DOHH2 (cell line): ENCODE measurements at regions not wholly inside any gene's neighbourhood (a gene's known extent, or its start where the extent isn't known, plus 50 kb on each side); places are given as distances from the start of the nearest gene placed in this dataset.

ENCODE experiments used
- H3F3A ChIP-seq: fragments of 200-600 bp; sonication (generic), shearing (Covaris generic); 2 replicates; pipeline ENCODE4 v1.6.0; 2016; ENCODE audit warnings: antibody characterized with exemption, mild to moderate bottlenecking; ENCODE audit not compliant: control insufficient read depth, insufficient read depth
- H3K27ac ChIP-seq: fragments of 200-600 bp; sonication (generic); 2 replicates; pipeline ENCODE4 v1.5.1; 2014; ENCODE audit warnings: low read depth, mild to moderate bottlenecking, low read length, moderate library complexity
- H3K27me3 ChIP-seq: fragments of 200-600 bp; sonication (generic); 2 replicates; pipeline ENCODE4 v1.6.1; 2014; ENCODE audit warnings: mild to moderate bottlenecking, low read length, mixed read lengths; ENCODE audit not compliant: control insufficient read depth
- H3K36me3 ChIP-seq: fragments of 200-600 bp; sonication (generic); 2 replicates; pipeline ENCODE4 v1.6.1; 2014; ENCODE audit warnings: mild to moderate bottlenecking, low read length, moderate library complexity, mixed read lengths; ENCODE audit not compliant: control insufficient read depth
- H3K4me1 ChIP-seq: fragments of 200-600 bp; sonication (generic); 2 replicates; pipeline ENCODE4 v1.6.1; 2014; ENCODE audit warnings: mild to moderate bottlenecking, low read length, mixed read lengths; ENCODE audit not compliant: control insufficient read depth
- H3K4me2 ChIP-seq: fragments of 200-600 bp; sonication (generic); 2 replicates; pipeline ENCODE4 v1.6.0; 2014; ENCODE audit warnings: mild to moderate bottlenecking, low read length, moderate library complexity
- H3K4me3 ChIP-seq: fragments of 200-600 bp; sonication (generic); 2 replicates; pipeline ENCODE4 v1.5.1; 2014; ENCODE audit warnings: mild to moderate bottlenecking, low read length, mixed read lengths
- H3K79me2 ChIP-seq: fragments of 200-600 bp; sonication (generic); 2 replicates; pipeline ENCODE4 v1.6.1; 2014; ENCODE audit warnings: mild to moderate bottlenecking, low read length, mixed read lengths; ENCODE audit not compliant: control insufficient read depth
- H3K9me2 ChIP-seq: fragments of 200-600 bp; sonication (generic); replicated peaks from 2 replicates; pipeline ENCODE4 v1.6.1; 2014; ENCODE audit warnings: mild to moderate bottlenecking, low read length, mixed read lengths; ENCODE audit not compliant: control insufficient read depth
- H3K9me3 ChIP-seq: fragments of 200-600 bp; sonication (generic); 2 replicates; pipeline ENCODE4 v1.6.1; 2014; ENCODE audit warnings: antibody characterized with exemption, low read length, mixed read lengths; ENCODE audit not compliant: control insufficient read depth, insufficient read depth
- H4K20me1 ChIP-seq: fragments of 200-600 bp; sonication (generic); 2 replicates; pipeline ENCODE4 v1.6.0; 2014; ENCODE audit warnings: low read depth, mild to moderate bottlenecking, antibody characterized with exemption, low read length, moderate library complexity; ENCODE audit not compliant: control insufficient read depth, insufficient read depth
- CTCF ChIP-seq: fragments of 200-600 bp; sonication (generic); IDR thresholded peaks from one replicate; pipeline ENCODE4 v1.5.1; 2014; ENCODE audit warnings: antibody characterized with exemption, mild to moderate bottlenecking, low read depth, low read length; ENCODE audit not compliant: poor library complexity, severe bottlenecking
- EZH2phosphoT487 ChIP-seq: fragments of 200-600 bp; sonication (generic); IDR thresholded peaks from 2 replicates; pipeline ENCODE4 v1.6.1; 2017; ENCODE audit warnings: borderline replicate concordance, mild to moderate bottlenecking, antibody characterized with exemption, low read length, moderate library complexity, mixed read lengths

DNA sequence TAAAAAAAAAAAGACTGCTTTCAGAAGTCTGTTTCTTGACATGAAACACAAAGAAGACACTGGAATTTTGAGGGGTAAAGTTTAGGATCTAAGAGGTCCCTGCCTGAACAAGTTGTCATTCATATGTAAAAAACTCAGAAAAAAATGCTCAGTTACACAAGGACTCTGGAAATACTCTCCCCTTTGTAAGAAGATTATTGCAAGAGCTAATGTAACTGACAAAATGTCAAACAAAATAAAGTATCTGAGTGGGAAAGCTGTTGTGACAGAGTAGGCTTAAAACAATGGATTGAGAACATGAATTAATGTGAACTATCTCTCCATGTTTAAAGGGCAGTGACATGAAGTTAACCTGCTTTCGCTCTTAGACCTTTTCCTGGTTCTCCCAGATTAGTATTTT is 416.7 kb upstream of the TYRP1 start:
- no peaks in the 10 kb centered on the region for H3K36me3 ChIP-seq

GRCh38 chr9:12289711-12290110 is 403.5 kb upstream of the TYRP1 start:
- no peaks in the 10 kb centered on the region for H3K9me3 ChIP-seq
- no peak for TF ChIP-seq CTCF
- TF ChIP-seq EZH2phosphoT487: no peak
- no peaks in the 10 kb centered on the region for H3K9me2 ChIP-seq
- H3K27ac ChIP-seq: no peak overlapping the region
- no peak overlapping the region for H3K4me2 ChIP-seq
- no peak overlapping the region for H3K4me3 ChIP-seq
- no peaks in the 10 kb centered on the region for H3K27me3 ChIP-seq
- no peaks in the 10 kb centered on the region for H3K36me3 ChIP-seq
- H4K20me1 ChIP-seq: no peaks in the 10 kb centered on the region
- H3K79me2 ChIP-seq: no peaks in the 10 kb centered on the region
- no peaks in the 10 kb centered on the region for H3F3A ChIP-seq
- H3K4me1 ChIP-seq: no peaks in the 10 kb centered on the region

More for the DNA sequence above, 416.7 kb upstream of the TYRP1 start:
- TF ChIP-seq EZH2phosphoT487: no peak
- no peak for TF ChIP-seq CTCF
- H3K9me3 ChIP-seq: no peaks in the 10 kb centered on the region
- no peaks in the 10 kb centered on the region for H4K20me1 ChIP-seq
- no peak overlapping the region for H3K27ac ChIP-seq
- no peaks in the 10 kb centered on the region for H3K9me2 ChIP-seq
- H3K4me1 ChIP-seq: no peaks in the 10 kb centered on the region
- no peaks in the 10 kb centered on the region for H3F3A ChIP-seq
- H3K27me3 ChIP-seq: no peaks in the 10 kb centered on the region
- H3K4me2 ChIP-seq: no peak overlapping the region
- no peak overlapping the region for H3K4me3 ChIP-seq
- no peaks in the 10 kb centered on the region for H3K79me2 ChIP-seq

- no peak overlapping the region for H3K4me2 ChIP-seq
- H3K79me2 ChIP-seq: no peaks in the 10 kb centered on the region
- H4K20me1 ChIP-seq: no peaks in the 10 kb centered on the region
- H3F3A ChIP-seq: no peaks in the 10 kb centered on the region
- H3K9me2 ChIP-seq: no peaks in the 10 kb centered on the region
- H3K4me1 ChIP-seq: no peaks in the 10 kb centered on the region
- H3K27me3 ChIP-seq: no peaks in the 10 kb centered on the region
- no peak overlapping the region for H3K27ac ChIP-seq
- no peaks in the 10 kb centered on the region for H3K9me3 ChIP-seq
- TF ChIP-seq CTCF: no peak
- TF ChIP-seq EZH2phosphoT487: no peak
- H3K36me3 ChIP-seq: no peaks in the 10 kb centered on the region
- H3K4me3 ChIP-seq: no peak overlapping the region
Observed at GRCh38 chr9:12290166-12290869, 402.9 kb upstream of the TYRP1 start.
